Stimulated activated CD8-positive, alpha-beta memory T cell treated with anti-CD3 and anti-CD28 coated beads, Interleukin-4, amount 100 ng/mL, for 48 hours (primary cell): ENCODE measurements at regions not wholly inside any gene's neighbourhood (a gene's known extent, or its start where the extent isn't known, plus 50 kb on each side); places are given as distances from the start of the nearest gene placed in this dataset.

Experiments
- DNase-seq: peaks from one replicate; pipeline ENCODE4 v3.0.0-alpha.2; 2020

DNA sequence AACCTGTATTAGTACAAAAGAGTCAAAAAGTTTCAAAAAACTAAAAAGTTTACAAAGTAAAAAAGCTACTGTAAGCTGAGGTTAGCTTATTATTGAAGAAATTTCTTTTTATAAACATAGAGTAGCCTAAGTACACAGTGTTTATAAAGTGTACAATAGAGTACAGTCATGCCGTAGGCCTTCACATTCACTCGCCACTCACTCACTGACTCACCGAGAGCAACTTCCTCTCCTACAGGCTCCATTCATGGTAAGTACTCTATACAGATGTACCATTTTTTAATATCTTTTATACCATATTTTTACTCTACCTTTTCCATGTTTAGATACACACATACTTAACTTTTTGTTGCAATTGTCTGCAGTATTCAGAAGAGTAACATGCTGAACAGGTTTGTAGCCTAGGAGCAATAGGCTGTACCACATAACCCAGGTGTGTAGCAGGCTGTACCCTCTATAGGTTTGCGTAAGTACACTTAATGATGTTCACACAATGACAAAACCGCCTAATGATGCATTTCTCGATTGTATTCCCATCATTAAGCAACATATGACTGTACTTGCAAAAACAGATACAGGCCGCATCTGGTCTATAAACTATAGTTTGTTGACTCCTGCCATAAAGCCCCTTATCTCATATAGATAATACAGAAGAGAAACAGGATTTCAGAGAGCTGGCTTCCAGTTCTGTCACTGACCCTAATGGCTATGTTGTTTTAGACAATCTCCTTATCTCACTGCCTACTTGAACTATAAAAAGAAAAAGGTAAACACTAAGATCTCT, 438.8 kb downstream of the HTR7 start:
- DNase-seq, result no peak

DNA sequence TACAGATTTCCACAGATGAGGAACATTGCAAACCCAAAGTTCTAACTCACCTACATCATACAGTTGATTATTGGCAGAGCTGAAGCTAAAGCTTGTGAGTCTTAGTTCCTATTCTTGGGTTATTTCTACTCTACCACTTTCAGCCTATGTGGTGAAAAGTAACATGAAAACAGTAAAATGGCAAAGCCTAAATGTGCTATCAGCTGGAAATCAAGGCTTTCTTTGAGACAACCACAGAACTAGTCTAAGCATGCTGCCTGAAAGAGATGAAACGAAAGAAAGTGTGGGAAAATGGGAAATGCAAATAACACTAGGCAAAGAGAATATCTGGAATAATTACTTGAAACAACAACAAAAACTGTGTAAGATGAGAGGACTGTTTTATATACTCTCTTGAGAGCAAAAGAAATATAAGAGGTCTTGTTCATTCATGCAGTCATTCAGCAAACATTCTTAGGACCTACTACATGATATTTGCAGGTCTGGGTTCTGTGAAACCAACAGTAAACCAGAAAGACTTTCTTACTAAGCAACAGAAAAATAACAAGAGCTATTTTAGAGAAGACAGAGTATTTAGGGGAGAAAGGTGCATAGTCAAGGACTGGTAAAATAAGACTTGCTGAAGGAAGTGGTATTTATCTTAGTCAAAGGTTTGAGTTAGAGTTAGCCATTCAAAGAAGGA, 437.1 kb downstream of the HTR7 start:
- no peak for DNase-seq

DNA sequence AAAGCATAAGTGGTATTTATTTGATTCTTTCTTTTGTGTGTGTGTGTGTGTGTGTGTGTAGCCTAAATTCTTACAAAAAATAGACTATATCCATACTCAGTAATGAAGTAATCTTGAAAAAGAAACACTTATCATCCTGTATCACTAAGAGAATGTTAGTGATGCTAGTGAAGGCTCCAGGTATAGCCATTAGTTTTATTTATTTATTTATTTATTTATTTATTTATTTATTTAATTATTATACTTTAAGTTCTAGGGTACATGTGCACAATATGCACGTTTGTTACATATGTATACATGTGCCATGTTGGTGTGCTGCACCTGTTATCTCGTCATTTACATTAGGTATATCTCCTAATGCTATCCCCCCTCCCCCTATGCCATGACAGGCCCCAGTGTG, 436.0 kb downstream of the HTR7 start:
- no peak for DNase-seq

DNA sequence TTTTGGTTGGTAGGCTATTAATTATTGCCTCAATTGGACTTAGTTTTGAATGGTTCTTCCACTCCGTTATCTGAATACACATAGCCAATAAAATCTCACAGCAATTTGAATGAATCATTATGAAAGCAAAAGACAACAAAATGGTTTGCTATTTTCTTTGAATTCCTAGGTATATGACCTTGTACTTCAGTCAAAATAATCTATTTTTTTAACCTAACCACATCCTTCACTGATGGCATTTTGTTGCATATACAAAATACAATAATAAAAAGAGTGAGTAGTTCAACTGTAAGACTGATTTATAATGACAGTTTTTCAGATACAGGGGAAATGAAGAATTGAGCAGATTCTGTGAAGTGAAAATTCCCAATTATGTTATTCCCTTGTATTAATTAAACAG, 433.1 kb downstream of the HTR7 start:
- no peak for DNase-seq

DNA sequence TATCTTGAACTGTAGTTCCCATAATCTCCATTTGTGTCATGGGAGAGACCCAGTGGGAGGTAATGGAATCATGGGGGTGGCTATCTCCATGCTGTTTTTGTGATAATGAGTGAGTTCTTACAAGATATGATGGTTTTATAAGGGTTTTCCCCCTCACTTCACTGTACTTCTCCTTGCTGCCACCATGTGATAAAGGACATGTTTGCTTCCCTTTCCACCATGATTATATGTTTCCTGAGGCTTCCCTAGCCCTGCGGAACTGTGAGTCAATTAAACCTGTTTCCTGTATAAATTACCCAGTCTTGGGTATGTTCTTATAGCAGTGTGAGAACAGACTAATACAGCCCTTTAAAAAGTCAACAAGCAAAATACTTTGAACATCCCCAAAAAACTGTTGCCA, 427.7 kb downstream of the HTR7 start:
- DNase-seq, result no peak

DNA sequence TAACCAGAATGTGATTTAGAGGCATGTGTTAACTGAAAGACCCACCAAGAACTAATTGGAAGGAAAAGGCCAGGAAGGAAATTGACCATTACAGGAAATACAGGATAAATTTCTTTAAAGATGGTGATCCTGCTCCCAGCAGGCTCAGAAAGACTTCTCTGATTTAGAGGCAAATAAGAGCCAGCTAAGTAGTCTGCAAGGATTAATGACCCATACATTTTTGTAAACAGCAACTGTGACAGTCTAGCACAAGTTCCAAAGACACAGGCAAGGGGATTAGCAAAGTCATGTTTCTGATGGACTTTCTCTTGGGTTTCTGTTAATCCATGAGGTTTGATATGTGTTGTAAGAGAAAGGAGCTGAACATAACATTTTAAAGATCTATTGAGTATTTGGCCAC, 425.0 kb downstream of the HTR7 start:
- DNase-seq, result no peak

DNA sequence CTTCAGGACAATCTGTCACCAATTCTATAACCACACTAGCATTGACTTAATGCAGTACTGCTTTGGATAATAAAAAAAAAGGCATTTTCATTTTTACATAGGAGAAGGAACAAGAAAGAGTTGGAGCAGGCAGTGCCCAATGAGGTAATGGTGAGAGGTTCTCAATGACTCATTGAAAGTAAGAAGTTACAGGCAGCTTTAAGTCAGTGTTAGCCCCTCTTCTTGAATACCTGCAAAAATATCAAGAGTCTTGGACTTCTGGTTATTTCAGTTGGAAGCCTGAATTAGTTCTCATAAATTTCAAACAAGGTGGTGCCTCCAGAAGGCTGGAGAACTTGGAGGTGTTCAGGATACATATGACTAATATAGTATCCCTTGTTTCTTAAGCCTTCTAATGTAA, 422.5 kb downstream of the HTR7 start:
- DNase-seq, result no peak

DNA sequence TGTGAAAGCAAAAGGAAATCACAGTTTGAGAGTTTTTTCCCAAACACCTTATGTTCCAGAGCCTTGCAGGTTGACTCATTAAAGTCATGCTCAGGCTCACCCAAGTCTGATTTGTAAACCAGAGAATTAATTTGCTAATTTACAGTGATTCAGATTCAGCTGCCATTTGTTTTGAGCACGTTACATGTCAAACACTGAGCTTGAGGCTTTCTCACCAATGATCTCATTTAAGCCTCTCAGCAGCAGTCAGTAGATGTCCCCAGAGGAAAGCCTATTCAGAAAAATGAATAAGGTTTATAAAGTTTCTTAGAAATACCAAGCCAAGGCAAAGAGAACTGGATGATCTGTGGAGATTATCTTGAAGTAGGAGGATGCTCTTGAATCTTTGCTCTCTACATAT, 420.4 kb downstream of the HTR7 start:
- no peak for DNase-seq

DNA sequence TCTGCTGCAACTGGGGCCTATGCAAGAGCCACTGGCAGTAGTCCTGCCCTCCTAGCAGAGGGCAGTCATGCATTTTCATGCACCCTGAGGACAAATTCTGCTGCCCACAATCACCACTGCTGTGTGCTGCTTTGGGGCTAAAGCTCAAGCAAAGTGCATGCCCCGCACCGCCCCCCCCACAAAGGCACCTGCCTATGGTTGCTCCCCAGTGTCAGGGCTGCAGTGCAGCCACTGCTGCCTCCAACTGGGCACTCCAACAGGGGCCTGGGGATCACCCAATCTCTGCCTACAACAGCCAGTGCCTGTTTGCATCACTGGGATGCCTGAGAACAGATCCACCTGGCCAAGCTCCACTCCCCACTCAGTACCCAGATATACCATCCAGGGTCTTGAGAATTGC, 417.0 kb downstream of the HTR7 start:
- no peak for DNase-seq

DNA sequence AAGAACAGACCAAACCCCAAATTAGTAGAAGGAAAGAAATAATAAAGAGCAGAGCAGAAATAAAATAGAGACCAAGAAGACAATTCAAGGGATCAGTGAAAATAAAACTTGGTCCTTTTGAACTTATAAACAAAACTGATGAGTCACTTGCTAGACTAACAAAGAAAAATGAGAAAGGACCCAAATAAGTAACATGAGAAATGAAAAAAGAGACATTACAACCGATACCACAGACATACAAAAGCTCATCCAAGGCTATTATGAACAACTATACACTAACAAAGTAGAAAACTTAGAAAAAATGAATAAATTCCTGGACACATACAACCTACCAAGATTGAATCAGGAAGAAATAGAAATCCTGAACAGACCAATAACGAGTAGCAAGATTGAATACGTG, 414.5 kb downstream of the HTR7 start:
- DNase-seq, result no peak

DNA sequence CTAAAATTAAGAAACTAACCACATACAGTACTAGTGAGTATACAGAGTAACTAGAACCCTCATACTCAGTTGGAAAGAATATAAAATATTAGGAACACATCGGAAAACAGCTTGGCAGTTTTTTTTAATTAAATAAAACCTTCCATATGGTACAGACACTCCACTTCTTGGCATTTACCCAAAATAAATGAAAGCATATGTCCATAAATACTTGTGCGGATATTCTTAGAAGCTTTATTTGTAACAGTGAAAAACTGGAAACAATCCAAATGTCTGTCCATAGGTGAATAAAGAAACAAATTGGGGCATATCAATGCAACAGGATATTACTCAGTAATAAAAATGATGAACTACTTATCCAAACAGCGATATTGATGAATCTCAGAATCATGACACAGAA, 410.0 kb downstream of the HTR7 start:
- DNase-seq, result no peak

DNA sequence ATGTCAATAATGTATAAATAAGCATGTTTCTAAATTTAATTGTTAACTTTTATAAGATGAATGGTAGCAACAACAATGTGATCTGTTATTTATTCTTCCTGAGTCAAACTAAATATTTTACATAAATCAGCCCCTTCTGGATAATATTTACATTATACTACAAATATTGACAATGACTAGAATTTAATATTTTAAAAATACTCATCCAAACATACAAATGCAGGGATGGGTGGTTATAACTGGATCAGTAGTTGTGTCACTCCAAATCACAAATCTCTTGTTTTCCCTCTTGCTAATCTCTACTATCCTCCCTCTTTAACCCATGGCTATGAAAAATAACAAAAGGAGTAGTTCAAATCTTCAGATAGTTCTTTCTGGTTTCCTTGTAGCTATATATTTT, 407.0 kb downstream of the HTR7 start:
- DNase-seq, result no peak

DNA sequence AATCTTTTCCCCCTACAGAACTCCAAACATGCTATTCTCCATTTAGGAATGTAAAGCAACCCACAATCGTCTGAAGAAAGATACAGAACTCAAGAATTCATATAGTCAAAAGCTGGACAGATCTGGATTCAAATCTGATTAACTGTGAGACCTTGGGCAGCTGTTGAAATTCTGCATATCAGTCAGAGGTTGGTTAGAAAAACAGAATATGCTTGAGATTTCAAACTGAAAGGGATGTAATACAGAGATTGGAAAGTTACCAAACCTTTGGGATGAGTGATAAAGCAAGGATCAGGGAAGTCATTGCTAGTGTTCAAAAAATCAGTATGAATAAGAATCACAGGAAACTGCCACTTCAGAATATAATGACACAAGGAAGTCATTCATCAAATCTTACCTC, 406.6 kb downstream of the HTR7 start:
- DNase-seq, result no peak

DNA sequence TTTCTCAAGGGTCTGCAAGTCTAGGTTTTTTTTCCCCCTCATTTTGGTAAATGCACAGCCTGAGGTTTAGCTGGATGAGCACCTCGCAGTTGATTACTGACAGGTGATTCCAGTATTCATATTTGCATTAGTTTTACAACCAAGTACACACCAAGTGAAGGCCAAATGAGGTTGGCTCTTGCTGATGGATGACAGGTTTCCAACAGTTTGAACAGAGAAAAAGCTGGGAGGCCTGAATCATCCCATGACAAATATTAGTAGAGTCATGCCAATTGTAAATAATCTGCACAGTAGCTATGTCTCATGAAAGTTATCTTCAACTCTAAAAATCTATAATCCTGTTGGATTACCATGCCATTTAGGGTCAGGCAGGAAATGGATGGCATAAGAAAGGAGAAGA, 399.8 kb downstream of the HTR7 start:
- DNase-seq, result no peak

DNA sequence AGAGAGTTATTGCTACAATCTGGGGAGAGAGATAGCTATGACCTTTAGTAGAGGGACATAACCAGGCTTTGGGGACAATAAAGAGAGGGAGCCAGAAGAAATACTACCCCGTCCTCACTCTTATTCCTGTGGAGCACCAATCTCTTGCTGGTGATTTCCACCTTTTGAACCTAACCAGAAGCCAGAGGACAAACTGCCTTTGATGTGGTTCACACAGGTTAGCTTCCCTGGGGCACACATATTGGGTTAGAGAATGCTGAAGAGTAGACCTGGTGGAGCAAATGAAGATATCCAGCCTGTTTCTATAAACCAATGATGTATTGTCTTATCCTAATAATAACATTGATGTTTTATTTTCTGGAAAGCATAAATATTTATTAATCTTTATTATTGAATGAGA, 399.3 kb downstream of the HTR7 start:
- DNase-seq, result no peak

DNA sequence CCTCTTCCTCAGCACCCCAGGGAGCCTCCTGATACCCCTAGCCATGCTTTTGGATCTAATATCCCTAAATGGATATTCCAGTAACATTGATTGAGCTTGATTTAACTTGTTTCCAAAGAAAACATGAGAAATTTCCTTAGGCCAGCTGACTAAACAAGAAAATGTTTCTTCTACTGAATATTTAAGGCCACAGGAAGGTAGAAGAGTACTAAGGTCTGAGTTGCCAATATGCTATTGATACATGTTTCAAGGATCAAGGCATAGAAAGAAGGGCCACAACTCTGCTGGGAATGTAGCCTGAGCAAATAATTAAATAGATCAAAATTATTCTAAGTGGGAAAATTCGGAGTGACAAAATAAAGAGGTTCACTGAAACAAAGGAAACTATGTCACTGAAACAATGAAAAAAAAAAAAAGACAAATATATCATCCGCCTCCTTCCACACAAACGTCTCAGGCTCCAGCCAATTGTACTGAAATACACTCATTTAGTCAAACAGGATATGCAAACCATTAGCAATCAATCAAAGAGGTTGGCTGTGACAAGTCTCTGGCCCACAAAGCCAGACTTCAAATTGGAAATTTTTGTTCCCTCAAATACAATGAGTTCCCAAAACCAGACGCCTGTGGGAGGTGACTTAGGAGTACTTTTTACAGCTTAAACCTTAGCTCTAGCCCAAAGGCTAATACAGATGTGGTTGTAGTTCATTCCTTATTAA, 396.2 kb downstream of the HTR7 start:
- no peak for DNase-seq

DNA sequence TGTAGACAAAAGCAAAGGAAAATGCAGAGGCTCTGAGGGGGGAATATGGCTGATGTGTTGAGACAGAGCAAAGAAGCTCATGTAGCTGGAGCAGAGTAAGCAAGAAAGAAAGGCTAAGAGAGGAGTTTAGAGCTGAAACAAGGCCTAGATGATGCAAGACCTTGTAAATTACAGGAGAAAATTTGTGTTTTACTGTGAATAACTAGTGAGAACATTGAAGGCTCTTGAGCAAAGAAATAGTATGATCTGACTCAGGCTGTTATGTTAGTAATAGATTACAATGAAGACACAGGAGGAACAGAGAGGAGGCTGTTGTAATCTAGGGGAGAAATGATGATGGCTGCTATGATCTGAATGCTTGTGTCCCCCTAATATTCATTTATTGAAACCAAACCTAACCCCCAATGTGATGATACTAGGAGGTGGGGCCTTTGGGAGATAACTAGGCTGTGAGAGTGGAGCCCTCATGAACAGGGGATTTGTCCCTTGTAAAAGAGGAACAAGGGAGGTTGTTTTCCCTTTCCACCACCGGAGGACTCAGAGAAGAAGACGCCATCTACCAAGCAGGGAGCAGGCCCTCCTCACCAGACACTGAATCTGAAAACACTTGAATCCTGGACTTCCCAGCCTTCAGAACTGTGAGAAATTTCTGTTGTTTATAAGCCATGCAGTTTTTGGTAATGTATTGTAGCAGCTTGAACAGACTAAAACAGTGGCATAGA, 394.9 kb downstream of the HTR7 start:
- no peak for DNase-seq

DNA sequence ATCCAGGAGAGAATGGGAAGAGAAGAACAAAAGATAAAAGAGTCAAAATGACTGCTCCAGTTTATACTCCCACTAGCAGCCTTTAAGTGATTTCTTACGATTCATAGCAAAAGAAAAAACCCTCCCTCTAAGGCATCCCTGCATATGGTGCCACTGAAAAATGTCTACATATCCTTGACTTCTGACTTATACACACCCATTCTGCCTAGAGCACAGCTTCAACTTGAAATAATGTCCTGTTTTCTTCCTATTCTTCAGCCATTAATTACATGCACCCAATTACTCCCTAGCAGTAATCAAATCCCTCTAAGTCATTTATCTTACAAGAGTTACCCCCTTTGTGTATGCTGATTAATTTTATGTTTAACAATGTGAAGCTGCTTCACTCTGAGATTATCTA, 393.5 kb downstream of the HTR7 start:
- DNase-seq, result no peak

DNA sequence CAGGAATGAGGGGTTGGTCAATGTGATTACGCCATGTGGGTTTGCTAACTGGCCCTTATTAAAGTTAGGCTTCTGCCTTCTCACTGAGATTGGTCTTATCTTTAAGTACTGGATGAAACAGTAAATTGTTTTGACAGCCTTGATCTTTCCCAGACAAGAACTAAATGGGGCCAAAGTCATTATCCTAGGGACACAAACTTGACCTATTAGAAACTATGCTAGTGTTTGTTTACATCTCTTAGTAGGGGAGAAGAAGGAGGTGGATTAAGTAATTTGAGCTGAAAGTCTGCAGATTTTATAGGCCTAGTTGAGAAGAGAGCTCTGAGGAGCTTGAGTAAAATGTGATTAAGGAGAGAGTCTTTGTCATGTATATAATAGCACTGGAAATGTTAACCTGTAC, 386.9 kb downstream of the HTR7 start:
- DNase-seq, result no peak

DNA sequence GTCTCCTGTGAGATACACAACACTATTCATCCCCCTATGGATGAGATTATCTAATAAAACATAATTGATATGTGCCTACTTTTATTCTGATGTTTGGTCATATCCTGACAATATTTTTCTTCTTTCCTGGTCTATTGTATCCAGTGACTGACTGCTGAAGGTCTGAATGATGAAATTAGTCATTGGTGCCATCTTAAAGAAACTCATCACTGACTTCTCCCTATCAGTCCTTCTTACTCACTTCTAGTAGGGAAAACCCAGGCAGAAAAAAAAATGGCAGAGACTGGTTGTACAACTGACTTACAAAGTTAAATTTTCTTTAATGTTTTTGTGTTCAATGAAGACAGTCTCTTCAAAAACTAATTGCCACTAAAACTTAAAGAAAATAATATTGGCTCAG, 377.4 kb downstream of the HTR7 start:
- no peak for DNase-seq

DNA sequence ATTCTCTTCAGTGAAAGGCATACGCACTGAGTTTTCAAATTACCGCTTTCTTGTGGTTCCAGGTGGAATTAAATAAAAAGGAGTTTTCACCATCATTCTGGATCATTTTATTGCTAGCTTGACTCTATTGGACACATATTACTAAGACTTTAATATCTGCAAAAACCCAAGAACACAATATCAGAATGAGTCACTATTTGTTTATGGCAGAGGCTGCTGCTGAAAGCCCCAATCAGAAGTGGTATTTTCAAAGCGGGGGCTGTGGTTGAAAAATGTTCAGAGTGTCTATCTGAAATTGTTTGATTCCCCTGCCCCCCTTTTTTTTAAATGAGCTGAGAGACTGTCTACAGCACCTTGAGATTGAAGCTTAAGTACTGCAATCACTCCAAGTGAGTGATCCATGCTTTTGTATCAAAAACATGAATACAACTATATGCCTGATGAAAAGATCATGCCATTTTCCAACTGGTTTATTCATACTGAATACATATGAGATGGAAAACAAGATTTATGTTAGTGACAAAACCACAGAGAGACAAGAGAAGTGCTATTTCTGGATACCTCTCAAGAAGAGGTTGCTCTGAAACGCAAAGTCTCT, 376.4 kb downstream of the HTR7 start:
- no peak for DNase-seq

DNA sequence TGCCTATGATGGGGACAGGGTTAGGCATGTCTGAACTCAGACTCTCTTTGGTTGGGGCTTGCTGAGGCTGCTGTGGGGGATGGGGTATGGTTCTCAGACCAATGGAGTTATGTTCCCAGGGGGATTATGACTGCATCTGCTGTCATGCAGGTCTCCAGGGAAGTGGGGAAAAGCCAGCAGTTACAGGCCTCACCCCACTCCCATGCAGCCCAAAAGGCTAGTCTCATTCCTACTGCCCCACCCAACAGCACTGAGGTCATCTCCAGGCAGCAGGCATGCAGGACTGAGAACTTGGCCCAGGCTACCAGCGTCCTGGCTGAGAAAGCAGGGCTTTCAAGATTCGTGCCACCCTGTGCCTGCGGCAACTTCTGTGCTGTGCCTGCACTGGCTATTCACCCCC, 373.3 kb downstream of the HTR7 start:
- no peak for DNase-seq

DNA sequence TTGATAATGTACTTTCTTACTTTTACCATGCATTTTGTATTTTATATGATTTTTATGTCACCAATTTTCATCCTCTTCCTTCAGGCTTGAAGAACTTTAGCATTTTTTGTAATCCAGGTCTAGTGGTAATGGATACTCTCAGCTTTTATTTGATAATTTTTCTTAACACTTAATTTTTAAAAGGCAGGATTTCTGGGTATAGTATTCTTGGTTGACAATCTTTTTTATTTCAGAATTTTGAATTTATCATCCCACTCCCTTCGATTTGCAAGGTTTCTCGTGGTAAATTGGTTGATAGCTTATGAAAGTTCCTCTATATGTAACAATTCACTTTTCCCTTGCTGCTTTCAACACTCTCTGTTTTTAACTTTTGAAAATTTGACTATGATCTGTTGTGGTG, 363.7 kb downstream of the HTR7 start:
- no peak for DNase-seq
